IMR-90 (cell line): ENCODE measurements at regions not wholly inside any gene's neighbourhood (a gene's known extent, or its start where the extent isn't known, plus 50 kb on each side); places are given as distances from the start of the nearest gene placed in this dataset.

Experiments
- ATAC-seq: fragments of 200-7000 bp; cut with Tn5 transposase; 2 replicates; pipeline ENCODE4 v1.9.1; 2020; ENCODE audit warnings: low read depth, mild to moderate bottlenecking, moderate library complexity
- BruUV-seq: library from RNA; stranded (reverse); fragments of 400-500 nt; replicated peaks from 2 replicates; lab custom pipeline; 2021; lab: Mats Ljungman, UMichigan
- CTCF ChIA-PET: fragments of 300-600 bp; formaldehyde crosslinking; extraction: SDS; loops from one replicate; lab custom pipeline; 2021; ENCODE audit warnings: antibody characterized with exemption; lab: Yijun Ruan, JAX
- POLR2A ChIA-PET: fragments of 300-600 bp; sonication (Branson Sonifier 250); formaldehyde crosslinking; loops from one replicate; lab custom pipeline; 2022; ENCODE audit warnings: antibody characterized with exemption; ENCODE audit not compliant: unreplicated experiment; lab: Charles Lee
- DNase-seq: peaks from one replicate; pipeline ENCODE4 v3.0.0; 2013
- H2AFZ ChIP-seq: replicated peaks from 2 replicates; pipeline ENCODE3; 2013; ENCODE audit warnings: low read length, mild to moderate bottlenecking; ENCODE audit not compliant: poor library complexity
- H2AK5ac ChIP-seq: 2 replicates; pipeline ENCODE4 v1.6.1; 2013; ENCODE audit warnings: low read depth, low read length, inconsistent platforms
- H2AK9ac ChIP-seq: replicated peaks from 2 replicates; pipeline ENCODE3; 2013; ENCODE audit warnings: mild to moderate bottlenecking, low read depth, low read length, moderate library complexity; ENCODE audit not compliant: poor library complexity
- H2BK120ac ChIP-seq: 2 replicates; pipeline ENCODE4 v1.6.1; 2013; ENCODE audit warnings: low read depth, low read length, inconsistent platforms
- H2BK15ac ChIP-seq: 3 replicates; pipeline ENCODE4 v1.6.1; 2013; ENCODE audit warnings: low read depth, low read length, inconsistent platforms
- H2BK20ac ChIP-seq: 2 replicates; pipeline ENCODE4 v1.6.1; 2013; ENCODE audit warnings: low read depth, mild to moderate bottlenecking, inconsistent platforms, low read length, moderate library complexity
- H2BK5ac ChIP-seq: 2 replicates; pipeline ENCODE4 v1.6.1; 2013; ENCODE audit warnings: mild to moderate bottlenecking, low read depth, low read length, inconsistent platforms; ENCODE audit not compliant: poor library complexity, severe bottlenecking
- H3K14ac ChIP-seq: replicated peaks from 2 replicates; pipeline ENCODE4 v1.6.1; 2013; ENCODE audit warnings: low read depth, low read length, inconsistent platforms
- H3K18ac ChIP-seq: 2 replicates; pipeline ENCODE4 v1.6.1; 2013; ENCODE audit warnings: low read depth, low read length, control low read depth
- H3K23ac ChIP-seq: 2 replicates; pipeline ENCODE4 v1.6.1; 2013; ENCODE audit warnings: low read depth, low read length, inconsistent platforms
- H3K27ac ChIP-seq: 2 replicates; pipeline ENCODE4 v1.5.1; 2013; ENCODE audit warnings: mild to moderate bottlenecking, control low read depth, low read length; ENCODE audit not compliant: insufficient read depth
- H3K27me3 ChIP-seq: 2 replicates; pipeline ENCODE4 v1.6.1; 2013; ENCODE audit warnings: low read length; ENCODE audit not compliant: control insufficient read depth, insufficient read depth
- H3K36me3 ChIP-seq: 2 replicates; pipeline ENCODE4 v1.6.1; 2013; ENCODE audit warnings: low read length, mixed read lengths; ENCODE audit not compliant: control insufficient read depth, insufficient read depth
- H3K4ac ChIP-seq: 2 replicates; pipeline ENCODE4 v1.6.1; 2013; ENCODE audit warnings: low read depth, low read length, inconsistent platforms
- H3K4me1 ChIP-seq: 2 replicates; pipeline ENCODE4 v1.6.1; 2013; ENCODE audit warnings: low read length, mixed read lengths; ENCODE audit not compliant: control insufficient read depth, insufficient read depth
- H3K4me2 ChIP-seq: 2 replicates; pipeline ENCODE4 v1.6.1; 2013; ENCODE audit warnings: low read depth, mild to moderate bottlenecking, control low read depth, low read length, moderate library complexity
- H3K4me3 ChIP-seq: 2 replicates; pipeline ENCODE4 v1.5.1; 2013; ENCODE audit warnings: low read depth, mild to moderate bottlenecking, control low read depth, low read length, moderate library complexity; ENCODE audit not compliant: insufficient read depth
- H3K56ac ChIP-seq: 2 replicates; pipeline ENCODE4 v1.6.1; 2013; ENCODE audit warnings: low read length, inconsistent platforms; ENCODE audit not compliant: insufficient read depth; ENCODE audit errors: extremely low read depth
- H3K79me1 ChIP-seq, 2 experiments: 2 replicates each; pipeline ENCODE4 v1.6.1; 2013; ENCODE audit warnings: low read length in 2 of 2, inconsistent platforms in 1 of 2, low read depth in 1 of 2
- H3K9ac ChIP-seq: 2 replicates; pipeline ENCODE4 v1.6.1; 2013; ENCODE audit warnings: low read depth, low read length, control low read depth
- H3K9me1 ChIP-seq: 2 replicates; pipeline ENCODE4 v1.6.1; 2013; ENCODE audit warnings: low read length, inconsistent platforms; ENCODE audit not compliant: insufficient read depth
- H3K9me3 ChIP-seq: 2 replicates; pipeline ENCODE4 v1.6.1; 2013; ENCODE audit warnings: low read length; ENCODE audit not compliant: control insufficient read depth, insufficient read depth
- H4K20me1 ChIP-seq: 2 replicates; pipeline ENCODE4 v1.6.1; 2013; ENCODE audit warnings: low read length, inconsistent platforms; ENCODE audit not compliant: insufficient read depth
- H4K5ac ChIP-seq: 2 replicates; pipeline ENCODE4 v1.6.1; 2013; ENCODE audit warnings: mild to moderate bottlenecking, low read depth, low read length, control low read depth
- H4K8ac ChIP-seq, 2 experiments: 2 replicates each; pipeline ENCODE4 v1.6.1; 2013; ENCODE audit warnings: low read depth in 2 of 2, low read length in 2 of 2, control low read depth in 1 of 2, inconsistent platforms in 1 of 2
- H4K91ac ChIP-seq: 2 replicates; pipeline ENCODE4 v1.6.1; 2013; ENCODE audit warnings: low read depth, low read length, inconsistent platforms; ENCODE audit not compliant: insufficient read depth
- BHLHE40 ChIP-seq: fragments of 150-350 bp; IDR thresholded peaks from 2 replicates; pipeline ENCODE4 v1.6.1; 2016; ENCODE audit warnings: mild to moderate bottlenecking, low read depth, low read length
- CEBPB ChIP-seq: IDR thresholded peaks from 2 replicates; pipeline ENCODE4 v1.6.1; 2012; ENCODE audit warnings: low read depth, low read length, improper control_type of control experiment
- CHD1 ChIP-seq: IDR thresholded peaks from 2 replicates; pipeline ENCODE4 v1.6.1; 2012; ENCODE audit warnings: low read depth, low read length, improper control_type of control experiment
- FOS ChIP-seq: fragments of 150-350 bp; IDR thresholded peaks from 2 replicates; pipeline ENCODE4 v1.6.1; 2016; ENCODE audit warnings: low read depth, low read length
- MAFK ChIP-seq: IDR thresholded peaks from 2 replicates; pipeline ENCODE4 v1.6.1; 2012; ENCODE audit warnings: low read depth, low read length, improper control_type of control experiment
- MAZ ChIP-seq: IDR thresholded peaks from 2 replicates; pipeline ENCODE4 v1.6.1; 2012; ENCODE audit warnings: low read depth, mild to moderate bottlenecking, low read length, improper control_type of control experiment, moderate library complexity, borderline replicate concordance
- MXI1 ChIP-seq: IDR thresholded peaks from 2 replicates; pipeline ENCODE4 v1.6.1; 2012; ENCODE audit warnings: low read depth, mild to moderate bottlenecking, low read length, moderate library complexity, borderline replicate concordance
- NFE2L2 ChIP-seq: fragments of 150-350 bp; IDR thresholded peaks from 2 replicates; pipeline ENCODE4 v1.6.1; 2016; ENCODE audit warnings: low read depth, mild to moderate bottlenecking, low read length
- POLR2A ChIP-seq: IDR thresholded peaks from 2 replicates; pipeline ENCODE4 v1.6.1; 2012; ENCODE audit warnings: mild to moderate bottlenecking, low read depth, low read length
- RAD21 ChIP-seq: IDR thresholded peaks from 2 replicates; pipeline ENCODE4 v1.6.1; 2012; ENCODE audit warnings: low read length, improper control_type of control experiment
- RCOR1 ChIP-seq: IDR thresholded peaks from 2 replicates; pipeline ENCODE4 v1.6.1; 2012; ENCODE audit warnings: mild to moderate bottlenecking, low read length, improper control_type of control experiment; ENCODE audit not compliant: insufficient replicate concordance
- RFX5 ChIP-seq: IDR thresholded peaks from 2 replicates; pipeline ENCODE4 v1.8.0; 2012; ENCODE audit warnings: low read depth, mild to moderate bottlenecking, low read length, moderate library complexity
- SMC3 ChIP-seq: fragments of 150-350 bp; IDR thresholded peaks from 2 replicates; pipeline ENCODE4 v1.6.1; 2016; ENCODE audit warnings: low read depth, mild to moderate bottlenecking, antibody characterized with exemption, low read length, moderate library complexity
- USF2 ChIP-seq: fragments of 150-350 bp; IDR thresholded peaks from 2 replicates; pipeline ENCODE4 v1.6.1; 2017; ENCODE audit warnings: mild to moderate bottlenecking, antibody characterized with exemption, low read length, low read depth
- WGBS, 2 experiments: methylation state at CpG; one replicate each; pipeline versions ENCODE4 v1.1.5 to v1.1.7; 2013; ENCODE audit warnings: missing lambda C conversion rate in 2 of 2; ENCODE audit not compliant: insufficient read length in 1 of 2; ENCODE audit errors: extremely low coverage in 2 of 2; 5-methylcytosine and 5-hydroxymethylcytosine counted together
- dilution Hi-C: fragments of 300-500 bp; cut with HindIII; formaldehyde crosslinking; loops from one replicate; pipeline ENCODE4 v1.14.3; 2018; ENCODE audit warnings: low sequenced_read_pairs; ENCODE audit not compliant: unreplicated experiment
- in situ Hi-C: fragments of 300-500 bp; cut with MboI; formaldehyde crosslinking; loops from 3 replicates; pipeline ENCODE4 v1.14.3; 2019; ENCODE audit warnings: low sequenced_read_pairs, inconsistent platforms, mixed read lengths
- intact Hi-C: fragments of 100-400 bp; cut with micrococcal nuclease; formaldehyde crosslinking; loops from 2 replicates; pipeline ENCODE4 v1.10.0; 2022

DNA sequence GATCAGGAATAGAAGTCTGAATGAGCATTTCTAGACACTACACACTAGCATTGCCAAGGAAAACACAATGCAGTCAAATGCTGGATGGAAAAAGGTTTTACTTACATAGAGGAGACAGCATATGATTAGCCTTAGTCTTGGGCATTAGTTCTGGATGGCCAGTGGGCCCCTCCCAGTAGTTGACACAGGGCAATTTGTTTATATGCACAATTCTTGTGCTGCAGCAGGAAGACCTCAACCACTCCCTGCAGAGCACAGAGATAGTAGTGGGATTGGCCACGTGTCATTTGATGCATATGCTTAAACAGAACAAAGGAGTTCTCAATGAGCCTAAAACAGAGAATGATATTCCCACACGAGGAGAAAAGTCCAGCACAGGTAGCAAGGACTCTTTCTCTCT lies 1496.2 kb upstream of the CDH6 start:
- TF ChIP-seq BHLHE40 (no peak), CEBPB (no peak), POLR2A (no peak), FOS (no peak), MAFK (no peak), RCOR1 (no peak), RAD21 (no peak), CHD1 (no peak), RFX5 (no peak), MXI1 (no peak), MAZ (no peak), SMC3 (no peak), NFE2L2 (no peak), USF2 (no peak)
- H2AK9ac ChIP-seq, result no peak overlapping the region
- dilution Hi-C loops, result no loop called here
- ChIA-PET CTCF (no interaction called here), POLR2A (no interaction called here)
- no peak overlapping the region for H4K5ac ChIP-seq
- H2BK120ac ChIP-seq, result no peak overlapping the region
- intact Hi-C loops, result no loop called here
- no peaks in the 10 kb centered on the region for H3K9me1 ChIP-seq
- DNase-seq, result no peak
- H4K20me1 ChIP-seq, result no peaks in the 10 kb centered on the region
- no peak overlapping the region for H4K8ac ChIP-seq
- no peak overlapping the region for H2AFZ ChIP-seq
- no peak overlapping the region for H3K23ac ChIP-seq
- no peaks in the 10 kb centered on the region for H3K79me1 ChIP-seq
- H3K4ac ChIP-seq, result no peak overlapping the region
- H3K56ac ChIP-seq, result no peak overlapping the region
- no peaks in the 10 kb centered on the region for H3K36me3 ChIP-seq
- no peak overlapping the region for H2BK20ac ChIP-seq
- H3K27me3 ChIP-seq, result no peaks in the 10 kb centered on the region
- H3K18ac ChIP-seq, result no peak overlapping the region
- no peaks in the 10 kb centered on the region for H3K9me3 ChIP-seq
- H3K4me1 ChIP-seq, result no peaks in the 10 kb centered on the region
- ATAC-seq, result no peak
- H2BK5ac ChIP-seq, result no peak overlapping the region
- in situ Hi-C loops, result no loop called here
- no peak overlapping the region for H3K9ac ChIP-seq
- no peak overlapping the region for H3K4me3 ChIP-seq
- no peak overlapping the region for H2AK5ac ChIP-seq
- no TSS peak for BruUV-seq
- H4K91ac ChIP-seq, result no peak overlapping the region
- no peak overlapping the region for H3K4me2 ChIP-seq
- WGBS, 2 experiments, result no CpG with 5 or more reads among the region's 2 CpGs
- no peak overlapping the region for H3K14ac ChIP-seq
- no peak overlapping the region for H2BK15ac ChIP-seq
- H3K27ac ChIP-seq, result no peak overlapping the region
